ENCODE measurements at regions not wholly inside any gene's neighbourhood (a gene's known extent, or its start where the extent isn't known, plus 50 kb on each side); places are given as distances from the start of the nearest gene placed in this dataset.

DNA sequence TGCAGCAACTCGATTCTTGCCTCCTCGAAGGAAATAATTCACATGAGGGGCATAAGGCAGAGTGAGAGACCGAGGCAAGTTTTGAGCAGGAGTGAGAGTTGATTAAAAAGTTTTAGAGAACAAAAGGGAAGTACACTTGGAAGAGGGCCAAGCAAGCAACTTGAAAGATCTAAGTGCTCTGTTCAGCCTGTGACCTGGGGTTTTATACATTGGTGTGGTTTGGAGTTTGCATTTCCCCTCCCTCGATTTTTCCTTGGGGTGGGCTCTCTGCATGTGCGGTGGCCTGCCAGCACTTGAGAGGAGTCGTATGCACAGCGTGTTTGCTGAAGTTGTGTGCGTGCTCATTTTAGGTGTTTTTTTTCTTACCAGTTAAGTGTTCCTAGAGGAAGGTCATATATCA lies 356.4 kb downstream of the KLHL4 start:
- ChIA-PET POLR2A (no interaction called here), CTCF (ENCODE audit: low intra/inter-chr PET ratio, low total read pairs) (no interaction called here)
- H3K79me2 ChIP-seq (ENCODE audit: insufficient read depth, low read length) = no peaks in the 10 kb centered on the region
- no peaks in the 10 kb centered on the region for H3K9me3 ChIP-seq (ENCODE audit: low read length)
- H3K4me2 ChIP-seq (ENCODE audit: low read depth, low read length) = no peak overlapping the region
- H2AFZ ChIP-seq (ENCODE audit: low read length) = no peak overlapping the region
- H3K27me3 ChIP-seq (ENCODE audit: control insufficient read depth in 1 of 2, insufficient read depth in 2 of 2, low read length in 2 of 2) = no peaks in the 10 kb centered on the region
- 54% methylated on average over 8 of the region's 8 CpGs for WGBS (ENCODE audit: low lambda C conversion rate)
- in situ Hi-C loops (cut with HindIII; ENCODE audit: extremely low pct_ligation_motif_present, low pct_unique_long_range_greater_than_20kb) = no loop called here
- no peak for FAIRE-seq
- no TSS peak for BruUV-seq (replicated peaks)
- no peaks in the 10 kb centered on the region for H3K4me1 ChIP-seq (ENCODE audit: insufficient read depth, low read length)
- H3K4me3 ChIP-seq (replicated peaks in 1 of 3; ENCODE audit: insufficient read depth in 1 of 3, low read depth in 2 of 3, low read length in 3 of 3) = no peak overlapping the region
- H3K36me3 ChIP-seq (replicated peaks in 1 of 2; ENCODE audit: control insufficient read depth in 1 of 2, insufficient read depth in 2 of 2, low read length in 2 of 2) = no peaks in the 10 kb centered on the region
- H3K27ac ChIP-seq (ENCODE audit: extremely low read length, insufficient read depth, low read length) = no peak overlapping the region
- H4K20me1 ChIP-seq (ENCODE audit: insufficient read depth, low read length) = no peaks in the 10 kb centered on the region
- H3K9ac ChIP-seq (ENCODE audit: insufficient read depth, low read depth, low read length) = no peak overlapping the region
- ATAC-seq = no peak
- intact Hi-C loops (cut with micrococcal nuclease; ENCODE audit: unreplicated experiment) = no loop called here
- no peak for DNase-seq (ENCODE audit: low spot score)
- TF ChIP-seq, protein P1, sequence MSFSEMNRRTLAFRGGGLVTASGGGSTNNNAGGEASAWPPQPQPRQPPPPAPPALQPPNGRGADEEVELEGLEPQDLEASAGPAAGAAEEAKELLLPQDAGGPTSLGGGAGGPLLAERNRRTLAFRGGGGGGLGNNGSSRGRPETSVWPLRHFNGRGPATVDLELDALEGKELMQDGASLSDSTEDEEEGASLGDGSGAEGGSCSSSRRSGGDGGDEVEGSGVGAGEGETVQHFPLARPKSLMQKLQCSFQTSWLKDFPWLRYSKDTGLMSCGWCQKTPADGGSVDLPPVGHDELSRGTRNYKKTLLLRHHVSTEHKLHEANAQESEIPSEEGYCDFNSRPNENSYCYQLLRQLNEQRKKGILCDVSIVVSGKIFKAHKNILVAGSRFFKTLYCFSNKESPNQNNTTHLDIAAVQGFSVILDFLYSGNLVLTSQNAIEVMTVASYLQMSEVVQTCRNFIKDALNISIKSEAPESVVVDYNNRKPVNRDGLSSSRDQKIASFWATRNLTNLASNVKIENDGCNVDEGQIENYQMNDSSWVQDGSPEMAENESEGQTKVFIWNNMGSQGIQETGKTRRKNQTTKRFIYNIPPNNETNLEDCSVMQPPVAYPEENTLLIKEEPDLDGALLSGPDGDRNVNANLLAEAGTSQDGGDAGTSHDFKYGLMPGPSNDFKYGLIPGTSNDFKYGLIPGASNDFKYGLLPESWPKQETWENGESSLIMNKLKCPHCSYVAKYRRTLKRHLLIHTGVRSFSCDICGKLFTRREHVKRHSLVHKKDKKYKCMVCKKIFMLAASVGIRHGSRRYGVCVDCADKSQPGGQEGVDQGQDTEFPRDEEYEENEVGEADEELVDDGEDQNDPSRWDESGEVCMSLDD (CRISPR knock-in tag; IDR thresholded peaks at IDR 0.05; ENCODE audit: borderline replicate concordance) = no peak
- TF ChIP-seq ZNF562 (CRISPR knock-in tag; IDR thresholded peaks at IDR 0.05; ENCODE audit: borderline replicate concordance) = no peak
- TF ChIP-seq MLLT10 (CRISPR knock-in tag; IDR thresholded peaks at IDR 0.05) = no peak
- TF ChIP-seq ZNF674 (CRISPR knock-in tag; IDR thresholded peaks at IDR 0.05; ENCODE audit: low read depth) = no peak
- TF ChIP-seq GTF3A (CRISPR knock-in tag; conservative IDR thresholded peaks at IDR 0.05) = no peak
- TF ChIP-seq, protein P2, sequence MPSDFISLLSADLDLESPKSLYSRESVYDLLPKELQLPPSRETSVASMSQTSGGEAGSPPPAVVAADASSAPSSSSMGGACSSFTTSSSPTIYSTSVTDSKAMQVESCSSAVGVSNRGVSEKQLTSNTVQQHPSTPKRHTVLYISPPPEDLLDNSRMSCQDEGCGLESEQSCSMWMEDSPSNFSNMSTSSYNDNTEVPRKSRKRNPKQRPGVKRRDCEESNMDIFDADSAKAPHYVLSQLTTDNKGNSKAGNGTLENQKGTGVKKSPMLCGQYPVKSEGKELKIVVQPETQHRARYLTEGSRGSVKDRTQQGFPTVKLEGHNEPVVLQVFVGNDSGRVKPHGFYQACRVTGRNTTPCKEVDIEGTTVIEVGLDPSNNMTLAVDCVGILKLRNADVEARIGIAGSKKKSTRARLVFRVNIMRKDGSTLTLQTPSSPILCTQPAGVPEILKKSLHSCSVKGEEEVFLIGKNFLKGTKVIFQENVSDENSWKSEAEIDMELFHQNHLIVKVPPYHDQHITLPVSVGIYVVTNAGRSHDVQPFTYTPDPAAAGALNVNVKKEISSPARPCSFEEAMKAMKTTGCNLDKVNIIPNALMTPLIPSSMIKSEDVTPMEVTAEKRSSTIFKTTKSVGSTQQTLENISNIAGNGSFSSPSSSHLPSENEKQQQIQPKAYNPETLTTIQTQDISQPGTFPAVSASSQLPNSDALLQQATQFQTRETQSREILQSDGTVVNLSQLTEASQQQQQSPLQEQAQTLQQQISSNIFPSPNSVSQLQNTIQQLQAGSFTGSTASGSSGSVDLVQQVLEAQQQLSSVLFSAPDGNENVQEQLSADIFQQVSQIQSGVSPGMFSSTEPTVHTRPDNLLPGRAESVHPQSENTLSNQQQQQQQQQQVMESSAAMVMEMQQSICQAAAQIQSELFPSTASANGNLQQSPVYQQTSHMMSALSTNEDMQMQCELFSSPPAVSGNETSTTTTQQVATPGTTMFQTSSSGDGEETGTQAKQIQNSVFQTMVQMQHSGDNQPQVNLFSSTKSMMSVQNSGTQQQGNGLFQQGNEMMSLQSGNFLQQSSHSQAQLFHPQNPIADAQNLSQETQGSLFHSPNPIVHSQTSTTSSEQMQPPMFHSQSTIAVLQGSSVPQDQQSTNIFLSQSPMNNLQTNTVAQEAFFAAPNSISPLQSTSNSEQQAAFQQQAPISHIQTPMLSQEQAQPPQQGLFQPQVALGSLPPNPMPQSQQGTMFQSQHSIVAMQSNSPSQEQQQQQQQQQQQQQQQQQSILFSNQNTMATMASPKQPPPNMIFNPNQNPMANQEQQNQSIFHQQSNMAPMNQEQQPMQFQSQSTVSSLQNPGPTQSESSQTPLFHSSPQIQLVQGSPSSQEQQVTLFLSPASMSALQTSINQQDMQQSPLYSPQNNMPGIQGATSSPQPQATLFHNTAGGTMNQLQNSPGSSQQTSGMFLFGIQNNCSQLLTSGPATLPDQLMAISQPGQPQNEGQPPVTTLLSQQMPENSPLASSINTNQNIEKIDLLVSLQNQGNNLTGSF (CRISPR knock-in tag; IDR thresholded peaks at IDR 0.05) = no peak
- TF ChIP-seq, protein P3, sequence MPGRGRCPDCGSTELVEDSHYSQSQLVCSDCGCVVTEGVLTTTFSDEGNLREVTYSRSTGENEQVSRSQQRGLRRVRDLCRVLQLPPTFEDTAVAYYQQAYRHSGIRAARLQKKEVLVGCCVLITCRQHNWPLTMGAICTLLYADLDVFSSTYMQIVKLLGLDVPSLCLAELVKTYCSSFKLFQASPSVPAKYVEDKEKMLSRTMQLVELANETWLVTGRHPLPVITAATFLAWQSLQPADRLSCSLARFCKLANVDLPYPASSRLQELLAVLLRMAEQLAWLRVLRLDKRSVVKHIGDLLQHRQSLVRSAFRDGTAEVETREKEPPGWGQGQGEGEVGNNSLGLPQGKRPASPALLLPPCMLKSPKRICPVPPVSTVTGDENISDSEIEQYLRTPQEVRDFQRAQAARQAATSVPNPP (CRISPR knock-in tag; IDR thresholded peaks at IDR 0.05) = no peak
- no peak for TF ChIP-seq ZC3H4 (CRISPR knock-in tag; IDR thresholded peaks at IDR 0.05; ENCODE audit: borderline replicate concordance)
- TF ChIP-seq HNRNPLL (IDR thresholded peaks at IDR 0.05; ENCODE audit: low read depth, low read length, poor library complexity, severe bottlenecking) = no peak
- no peak for TF ChIP-seq ISL2 (CRISPR knock-in tag; IDR thresholded peaks at IDR 0.05)
- no peak for TF ChIP-seq ZNF251 (CRISPR knock-in tag; IDR thresholded peaks at IDR 0.05)
- TF ChIP-seq, protein P4, sequence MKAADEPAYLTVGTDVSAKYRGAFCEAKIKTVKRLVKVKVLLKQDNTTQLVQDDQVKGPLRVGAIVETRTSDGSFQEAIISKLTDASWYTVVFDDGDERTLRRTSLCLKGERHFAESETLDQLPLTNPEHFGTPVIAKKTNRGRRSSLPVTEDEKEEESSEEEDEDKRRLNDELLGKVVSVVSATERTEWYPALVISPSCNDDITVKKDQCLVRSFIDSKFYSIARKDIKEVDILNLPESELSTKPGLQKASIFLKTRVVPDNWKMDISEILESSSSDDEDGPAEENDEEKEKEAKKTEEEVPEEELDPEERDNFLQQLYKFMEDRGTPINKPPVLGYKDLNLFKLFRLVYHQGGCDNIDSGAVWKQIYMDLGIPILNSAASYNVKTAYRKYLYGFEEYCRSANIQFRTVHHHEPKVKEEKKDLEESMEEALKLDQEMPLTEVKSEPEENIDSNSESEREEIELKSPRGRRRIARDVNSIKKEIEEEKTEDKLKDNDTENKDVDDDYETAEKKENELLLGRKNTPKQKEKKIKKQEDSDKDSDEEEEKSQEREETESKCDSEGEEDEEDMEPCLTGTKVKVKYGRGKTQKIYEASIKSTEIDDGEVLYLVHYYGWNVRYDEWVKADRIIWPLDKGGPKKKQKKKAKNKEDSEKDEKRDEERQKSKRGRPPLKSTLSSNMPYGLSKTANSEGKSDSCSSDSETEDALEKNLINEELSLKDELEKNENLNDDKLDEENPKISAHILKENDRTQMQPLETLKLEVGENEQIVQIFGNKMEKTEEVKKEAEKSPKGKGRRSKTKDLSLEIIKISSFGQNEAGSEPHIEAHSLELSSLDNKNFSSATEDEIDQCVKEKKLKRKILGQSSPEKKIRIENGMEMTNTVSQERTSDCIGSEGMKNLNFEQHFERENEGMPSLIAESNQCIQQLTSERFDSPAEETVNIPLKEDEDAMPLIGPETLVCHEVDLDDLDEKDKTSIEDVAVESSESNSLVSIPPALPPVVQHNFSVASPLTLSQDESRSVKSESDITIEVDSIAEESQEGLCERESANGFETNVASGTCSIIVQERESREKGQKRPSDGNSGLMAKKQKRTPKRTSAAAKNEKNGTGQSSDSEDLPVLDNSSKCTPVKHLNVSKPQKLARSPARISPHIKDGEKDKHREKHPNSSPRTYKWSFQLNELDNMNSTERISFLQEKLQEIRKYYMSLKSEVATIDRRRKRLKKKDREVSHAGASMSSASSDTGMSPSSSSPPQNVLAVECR (CRISPR knock-in tag; IDR thresholded peaks at IDR 0.05; ENCODE audit: borderline replicate concordance) = no peak

Data from HepG2 (cell line).